ENCODE measurements at regions not wholly inside any gene's neighbourhood (a gene's known extent, or its start where the extent isn't known, plus 50 kb on each side); places are given as distances from the start of the nearest gene placed in this dataset.
A peak's percentile ranks its signal among the peaks of the same experiment; 100 is the strongest.

- ATAC-seq (peak; percentile 30 to 48), DNase-seq (no peak)
- intact Hi-C loops (cut with DNase I) = no loop called here
- peak; percentile 37 for TF ChIP-seq CTCF (IDR thresholded peaks at IDR 0.05)
- H3K4me1 ChIP-seq = no peaks in the 10 kb centered on the region
- H3K9me3 ChIP-seq = no peaks in the 10 kb centered on the region
- H3K36me3 ChIP-seq = no peaks in the 10 kb centered on the region
- peaks cover 6% of the 10 kb centered on the region for H3K27me3 ChIP-seq (ENCODE audit: low read depth)
- H3K4me3 ChIP-seq = no peak overlapping the region
- no peak overlapping the region for H3K27ac ChIP-seq
Observed at GRCh38 chr6:10465629-10466499, 51.0 kb upstream of the TFAP2A start.
